SK-N-MC (cell line): ENCODE measurements at regions not wholly inside any gene's neighbourhood (a gene's known extent, or its start where the extent isn't known, plus 50 kb on each side); places are given as distances from the start of the nearest gene placed in this dataset.

Experiments
- EZH2 ChIP-seq: fragments of 200-600 bp; sonication (generic); IDR thresholded peaks from one replicate; pipeline ENCODE4 v1.6.1; 2017; ENCODE audit warnings: antibody characterized with exemption
- POLR2AphosphoS5 ChIP-seq: IDR thresholded peaks from 2 replicates; pipeline ENCODE4 v1.6.1; 2012; ENCODE audit warnings: mild to moderate bottlenecking, low read depth, low read length, borderline replicate concordance

DNA sequence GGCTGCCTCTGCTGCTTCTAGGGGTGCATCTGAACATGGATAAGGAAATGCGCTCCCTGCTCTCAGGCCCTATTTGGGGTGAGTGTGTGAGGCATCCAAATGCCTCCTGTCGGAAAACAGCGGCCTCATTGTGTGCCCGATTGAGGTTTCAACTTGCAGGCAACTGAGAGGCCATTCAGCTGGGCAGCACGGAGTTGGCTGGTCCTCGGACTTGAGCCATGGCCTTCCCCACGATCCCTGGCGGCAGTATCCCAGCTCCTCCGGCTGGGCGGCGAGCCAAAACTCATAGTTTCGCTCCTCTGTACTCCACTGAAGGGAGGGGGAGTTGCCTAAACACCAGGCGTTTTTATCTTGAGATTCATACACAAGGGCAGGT lies 597.3 kb upstream of the SGCD start:
- TF ChIP-seq EZH2, result no peak
- no peak for TF ChIP-seq POLR2AphosphoS5
